NCI-H446 (cell line): ENCODE measurements at regions not wholly inside any gene's neighbourhood (a gene's known extent, or its start where the extent isn't known, plus 50 kb on each side); places are given as distances from the start of the nearest gene placed in this dataset.

ENCODE experiments used
- DNase-seq, 2 experiments: peaks; one replicate each; lab custom pipeline; 2025; lab: John Stamatoyannopoulos, UW

- DNase-seq: no peak
These were observed 569.9 kb upstream of the CADM1 start for GRCh38 chr11:116073854-116074837.

- no peak for DNase-seq
These were observed 568.6 kb upstream of the CADM1 start for GRCh38 chr11:116072601-116073410.

- no peak for DNase-seq
These were observed 567.9 kb upstream of the CADM1 start for GRCh38 chr11:116072133-116072532.

- no peak for DNase-seq
These were observed 567.0 kb upstream of the CADM1 start for GRCh38 chr11:116071241-116071640.

DNA sequence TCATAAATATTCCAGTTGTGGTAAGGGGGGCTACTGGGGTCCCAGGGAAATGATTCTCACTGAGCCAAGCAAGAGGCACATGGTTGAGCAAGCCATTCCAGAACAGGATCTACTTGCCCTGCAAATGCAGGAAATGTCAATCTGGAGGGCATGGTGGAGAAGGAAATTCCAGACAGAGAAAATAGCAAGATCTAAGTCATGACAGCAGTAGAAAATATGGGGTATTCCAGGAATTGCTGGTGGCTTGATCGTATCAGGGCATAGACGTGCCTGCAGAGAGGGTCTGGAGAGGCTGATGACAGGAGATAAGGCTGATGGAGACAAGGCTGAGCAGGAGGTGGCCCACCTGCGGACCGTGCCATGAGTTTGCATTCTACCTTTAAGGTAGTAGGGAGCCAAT, 566.3 kb upstream of the CADM1 start:
- no peak for DNase-seq

- no peak for DNase-seq
These were observed 562.6 kb upstream of the CADM1 start for GRCh38 chr11:116066777-116067176.

GRCh38 chr11:116065986-116066385, 561.8 kb upstream of the CADM1 start:
- no peak for DNase-seq

DNA sequence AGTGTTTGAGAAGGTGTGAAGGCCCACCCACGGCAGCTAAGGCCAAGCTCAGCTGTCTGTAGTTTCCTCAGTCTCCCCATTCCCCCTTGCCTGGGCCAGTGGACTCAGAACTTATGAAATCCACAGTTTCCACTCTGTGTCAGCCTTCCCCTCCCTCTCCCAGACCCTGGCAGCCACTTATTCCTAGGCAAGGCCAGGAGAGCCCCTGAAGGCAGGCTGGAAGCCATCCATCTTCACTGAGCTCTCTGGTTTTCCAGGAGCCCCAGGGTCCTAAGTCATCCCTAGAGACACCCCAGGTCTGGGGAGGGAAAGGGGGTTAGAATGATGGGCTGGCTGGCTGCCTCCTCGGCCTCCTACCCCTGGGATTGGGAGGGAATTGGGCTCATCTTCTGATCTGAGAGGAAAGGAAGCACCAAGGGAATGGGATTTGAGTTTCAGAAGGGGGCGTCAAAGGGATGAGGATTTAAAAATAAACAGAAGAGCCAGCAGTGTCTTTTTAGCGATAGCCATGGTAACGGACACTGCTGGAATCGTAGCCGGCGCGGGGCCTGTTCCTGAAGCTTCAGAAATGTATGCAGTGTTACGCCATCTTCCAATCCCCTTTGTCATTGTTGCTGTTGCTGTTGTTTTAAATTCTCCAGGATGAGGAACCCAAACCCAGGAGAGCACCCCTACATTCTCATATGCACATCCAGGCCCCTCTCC, 561.1 kb upstream of the CADM1 start:
- no peak for DNase-seq

DNA sequence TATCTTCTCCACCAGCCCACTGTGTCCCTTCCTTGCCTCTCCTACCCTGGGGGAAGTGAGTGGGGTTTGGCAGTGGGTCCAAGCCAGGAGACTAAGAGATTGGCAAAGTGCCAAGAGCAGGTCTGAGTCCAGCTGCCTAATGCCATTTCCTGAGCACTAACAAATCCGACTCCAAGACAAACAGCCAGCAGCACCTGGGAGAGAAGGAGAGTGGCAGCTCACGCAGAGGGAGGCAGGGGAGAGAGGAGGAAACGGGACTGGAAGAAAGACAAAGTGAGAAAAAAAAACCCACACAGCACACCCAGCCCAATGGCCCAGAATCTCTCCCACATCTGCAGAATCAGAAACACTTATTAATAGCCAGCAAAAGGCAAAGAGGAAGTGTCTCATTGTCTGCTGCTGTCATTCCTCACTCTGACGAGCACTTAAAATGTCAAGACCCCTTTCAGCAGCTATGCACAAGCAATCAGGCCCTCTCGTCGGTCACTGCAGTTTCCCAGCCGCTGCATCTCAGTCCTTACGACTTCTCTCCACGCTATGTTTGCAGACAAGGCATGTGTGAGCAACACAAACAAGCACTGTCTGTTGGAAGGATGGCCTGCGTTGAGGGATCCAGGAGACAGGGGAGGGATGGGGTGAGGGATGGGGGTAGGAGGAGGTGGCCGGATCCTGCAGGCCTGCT, 558.4 kb upstream of the CADM1 start:
- peak in 1 of 2 experiments; percentile 30 for DNase-seq

DNA sequence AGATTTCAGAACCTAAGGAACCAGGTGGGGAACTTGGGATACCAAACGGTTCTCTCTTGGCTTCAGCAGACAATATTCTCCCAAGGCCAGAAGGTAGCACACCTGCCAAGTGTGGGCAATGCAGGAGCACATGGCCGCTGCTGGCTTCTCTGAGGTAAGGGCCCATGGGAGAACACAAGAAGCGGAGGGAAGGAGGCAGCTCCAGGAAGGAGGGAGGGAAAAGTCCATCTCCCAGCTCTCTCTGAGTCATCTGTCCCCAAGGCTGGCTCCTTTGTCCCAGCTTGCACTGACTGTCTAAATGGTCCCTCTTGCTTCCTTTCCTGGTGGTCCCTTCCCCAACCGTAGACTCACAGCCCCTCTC, 557.9 kb upstream of the CADM1 start:
- no peak for DNase-seq

DNA sequence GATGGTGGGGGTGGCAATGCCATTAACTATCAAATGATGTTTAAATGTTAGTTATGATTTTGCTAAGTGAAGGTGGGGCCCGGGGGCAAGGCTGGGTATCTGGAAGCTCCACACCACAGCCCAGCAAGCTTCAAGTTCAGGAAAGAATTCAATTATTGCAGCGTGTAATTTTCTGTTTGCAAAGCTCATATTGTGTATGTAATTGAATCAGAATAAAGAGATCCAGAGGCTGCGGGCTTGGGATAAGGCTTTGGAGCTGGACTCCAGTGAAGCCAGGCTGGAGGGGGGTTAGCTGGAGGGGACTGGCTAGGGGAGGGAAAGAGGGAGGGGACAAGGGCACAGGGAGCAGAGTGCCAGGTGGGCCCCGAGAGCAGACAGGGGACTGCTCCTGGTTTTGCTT, 557.1 kb upstream of the CADM1 start:
- no peak for DNase-seq

GRCh38 chr11:116059919-116060318, 555.7 kb upstream of the CADM1 start:
- DNase-seq: no peak

- DNase-seq: no peak
These were observed 552.8 kb upstream of the CADM1 start for GRCh38 chr11:116057000-116057399.

DNA sequence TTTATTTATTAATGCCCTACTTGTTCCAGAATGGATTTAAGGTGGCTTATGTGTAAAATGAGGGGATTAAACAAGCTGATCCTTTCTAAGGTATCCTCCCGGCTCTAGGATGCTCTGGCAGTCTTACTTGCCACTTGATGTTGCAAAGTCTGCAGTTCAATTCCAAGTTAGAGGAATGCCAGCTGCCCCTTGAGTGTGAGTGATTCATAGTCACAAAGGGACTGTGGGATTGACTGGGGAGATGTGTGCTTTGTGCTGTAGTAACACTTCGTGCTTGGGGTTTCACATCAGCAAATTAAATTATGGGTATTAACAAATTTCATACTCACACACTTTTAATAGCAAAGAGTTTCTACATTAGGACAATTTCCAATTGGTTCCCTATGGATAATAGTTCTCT, 550.8 kb upstream of the CADM1 start:
- DNase-seq: no peak

GRCh38 chr11:116053548-116053919, 549.3 kb upstream of the CADM1 start:
- no peak for DNase-seq

- no peak for DNase-seq
These were observed 548.7 kb upstream of the CADM1 start for GRCh38 chr11:116052603-116053547.

DNA sequence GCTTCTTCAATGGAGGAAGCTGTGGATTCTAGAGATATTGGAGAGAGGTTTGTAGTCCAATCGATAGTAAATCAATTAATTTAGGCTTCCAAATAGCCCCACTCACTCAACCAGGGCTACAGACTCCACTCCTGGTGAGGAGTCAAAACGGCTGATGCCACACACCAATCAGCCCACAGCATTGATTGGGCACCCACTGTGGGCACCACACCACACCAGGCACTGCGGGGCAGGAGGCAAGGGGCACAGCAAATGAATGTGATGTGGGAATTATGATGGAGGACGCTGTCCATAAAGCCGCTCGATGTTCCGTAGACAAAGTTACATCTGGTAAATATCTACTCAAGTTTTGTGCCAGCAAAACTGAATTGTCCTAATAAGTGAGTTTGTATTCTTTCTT, 547.3 kb upstream of the CADM1 start:
- no peak for DNase-seq

- no peak for DNase-seq
These were observed 545.2 kb upstream of the CADM1 start for GRCh38 chr11:116049383-116049782.

- DNase-seq: no peak
These were observed 541.9 kb upstream of the CADM1 start for GRCh38 chr11:116046127-116046526.

DNA sequence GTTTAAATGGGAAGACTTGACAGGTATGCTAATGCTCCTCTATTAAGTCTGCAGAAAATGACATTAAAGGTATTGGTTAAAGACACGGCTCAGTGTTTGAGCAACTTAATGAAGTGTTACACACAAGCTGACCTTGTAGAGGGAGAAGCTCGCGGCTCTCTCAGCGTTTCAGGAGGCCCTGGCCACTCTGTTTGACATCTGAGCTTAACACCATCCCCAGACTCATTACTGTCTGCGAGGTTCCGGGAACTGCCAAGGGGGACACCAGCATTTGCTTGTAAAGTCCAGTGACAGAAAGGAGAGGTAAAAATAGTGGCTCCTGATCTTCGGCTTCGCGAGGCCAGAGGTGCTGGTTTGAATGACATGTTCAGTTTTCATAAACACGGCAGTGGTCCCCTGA, 540.7 kb upstream of the CADM1 start:
- no peak for DNase-seq

DNA sequence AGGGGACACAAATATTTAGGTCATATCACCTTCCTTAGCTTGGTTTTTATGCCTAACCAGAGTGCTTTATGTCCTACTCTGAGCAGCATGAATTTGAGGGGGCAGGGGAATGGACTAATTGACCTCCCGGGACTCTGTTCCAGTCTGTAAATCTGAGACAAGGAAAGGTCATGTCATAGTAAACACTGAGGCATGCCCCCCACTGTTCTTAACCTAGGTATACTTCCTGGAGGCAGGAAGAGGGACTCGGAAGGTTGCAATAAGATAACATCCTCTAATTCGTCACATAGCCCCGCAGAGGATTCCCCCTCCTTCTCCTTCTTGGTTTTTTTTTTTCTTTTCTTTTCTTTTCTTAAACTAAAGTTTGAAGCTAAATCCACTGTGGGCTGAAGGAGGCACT, 540.3 kb upstream of the CADM1 start:
- no peak for DNase-seq
